ENCODE measurements at regions not wholly inside any gene's neighbourhood (a gene's known extent, or its start where the extent isn't known, plus 50 kb on each side); places are given as distances from the start of the nearest gene placed in this dataset.
"Not testable (repeated sequence)": the region's sequence is repeated elsewhere in the genome, so short reads cannot be mapped to it uniquely, and the experiment has no call there.

DNA sequence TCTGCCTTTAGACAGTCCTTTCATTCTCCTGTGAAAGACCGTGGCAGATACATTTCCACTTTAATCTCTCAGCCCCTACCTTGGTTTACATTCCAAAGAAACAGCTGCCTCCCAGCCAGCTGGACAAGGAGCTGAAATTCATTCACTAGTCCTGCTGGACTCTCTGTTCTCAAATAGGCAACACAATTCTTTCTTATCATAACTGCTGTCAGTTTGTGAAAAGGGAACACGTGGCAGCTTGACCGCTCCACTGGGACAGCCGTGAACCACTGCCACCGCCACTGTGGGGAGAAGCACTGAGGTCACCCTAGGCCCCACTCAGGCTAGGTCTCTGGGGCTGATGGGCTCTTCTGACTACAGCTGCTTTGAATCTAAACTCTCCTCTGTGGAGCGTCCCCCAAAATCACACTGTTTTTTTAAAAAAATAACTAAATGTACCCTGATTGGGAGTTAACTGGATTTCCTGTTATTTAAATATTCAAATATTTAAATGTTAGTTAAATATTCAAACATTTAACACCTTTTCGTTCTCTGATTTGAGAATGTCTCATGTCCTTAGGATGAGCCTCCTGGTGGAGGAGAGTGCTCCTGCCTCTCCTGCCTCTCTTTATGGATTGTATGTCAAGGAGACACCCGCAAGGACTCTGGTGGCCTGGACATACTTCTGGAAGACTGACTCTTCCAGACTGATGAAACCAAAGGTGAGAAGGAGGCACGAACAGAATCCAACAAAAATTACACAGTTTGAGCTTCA, 120.1 kb downstream of the BOD1 start:
- DNase-seq: no peak

- DNase-seq: peak in 4 of 56 donors; percentile 5 to 33 (median 14)
These were observed 121.1 kb downstream of the BOD1 start for GRCh38 chr5:173495225-173495904.

- DNase-seq: no peak
These were observed 122.0 kb downstream of the BOD1 start for GRCh38 chr5:173494446-173494845.

DNA sequence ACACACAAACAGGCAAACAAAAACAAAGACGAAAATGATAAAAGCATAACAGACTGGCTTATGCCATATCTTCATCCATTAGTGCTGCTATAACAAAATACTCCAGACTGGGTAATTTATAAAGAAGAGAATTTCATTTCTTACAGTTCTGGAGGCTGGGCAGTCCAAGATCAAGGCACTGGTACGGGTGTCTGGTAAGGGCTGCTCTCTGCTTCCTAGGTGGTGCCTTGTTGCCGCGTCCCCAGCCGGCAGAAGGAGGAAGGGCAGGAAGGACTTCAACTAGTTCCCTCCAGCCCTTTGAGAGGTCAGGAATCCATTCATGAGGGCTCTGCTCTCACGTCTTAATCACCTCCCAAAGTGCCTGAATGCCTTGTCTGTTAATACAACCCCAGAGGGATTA, 122.6 kb downstream of the BOD1 start:
- no peak for DNase-seq

DNA sequence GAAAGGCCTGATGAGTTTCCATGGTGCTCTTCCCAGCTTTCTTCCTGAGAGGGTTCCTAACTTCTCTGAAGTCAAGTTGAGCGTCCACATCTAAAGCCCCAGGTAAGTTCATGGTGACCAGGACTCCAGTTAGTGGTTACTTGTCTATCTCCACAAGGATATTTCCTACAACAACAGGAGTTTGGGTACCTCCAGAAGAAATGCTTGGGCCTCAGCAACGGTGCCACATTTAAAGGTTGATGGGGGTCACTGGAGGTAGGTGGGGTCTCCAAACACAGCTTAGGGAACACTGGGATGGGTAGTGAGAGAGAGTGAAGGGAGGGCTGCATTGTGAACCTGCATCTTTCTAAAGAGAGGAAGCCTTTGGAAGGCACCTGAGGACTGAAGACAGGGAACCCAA, 123.4 kb downstream of the BOD1 start:
- no peak for DNase-seq

GRCh38 chr5:173490681-173491080, 125.8 kb downstream of the BOD1 start:
- no peak for DNase-seq

- DNase-seq: no peak
These were observed 128.3 kb downstream of the BOD1 start for GRCh38 chr5:173488144-173488543.

GRCh38 chr5:173487300-173487699, 129.2 kb downstream of the BOD1 start:
- no peak for DNase-seq

GRCh38 chr5:173486355-173487225, 129.9 kb downstream of the BOD1 start:
- DNase-seq: no peak

GRCh38 chr5:173484569-173484968, 131.9 kb downstream of the BOD1 start:
- DNase-seq: no peak

- DNase-seq: not testable (repeated sequence)
These were observed 132.9 kb downstream of the BOD1 start for GRCh38 chr5:173483599-173483998.

DNA sequence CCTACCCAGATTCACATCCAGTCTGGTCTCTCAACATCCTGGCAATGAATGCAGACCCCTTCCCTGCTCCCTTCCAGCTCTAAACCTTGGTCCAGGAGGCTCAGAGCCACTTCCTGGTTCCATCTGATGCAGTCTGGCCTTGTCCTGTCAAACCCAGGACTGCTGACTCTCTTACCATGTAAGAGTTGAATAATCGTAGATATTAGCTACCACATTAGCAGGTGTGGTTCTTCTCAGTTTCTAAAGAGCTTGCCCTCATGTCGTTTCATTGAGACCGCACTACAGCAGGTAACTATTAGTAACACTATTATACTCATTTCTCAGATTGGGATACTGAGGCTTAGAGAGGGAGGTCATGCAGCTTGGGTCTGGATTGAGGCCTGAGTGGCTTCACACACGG, 133.3 kb downstream of the BOD1 start:
- no peak for DNase-seq

- no peak for DNase-seq
These were observed 134.6 kb downstream of the BOD1 start for GRCh38 chr5:173481821-173482220.

DNA sequence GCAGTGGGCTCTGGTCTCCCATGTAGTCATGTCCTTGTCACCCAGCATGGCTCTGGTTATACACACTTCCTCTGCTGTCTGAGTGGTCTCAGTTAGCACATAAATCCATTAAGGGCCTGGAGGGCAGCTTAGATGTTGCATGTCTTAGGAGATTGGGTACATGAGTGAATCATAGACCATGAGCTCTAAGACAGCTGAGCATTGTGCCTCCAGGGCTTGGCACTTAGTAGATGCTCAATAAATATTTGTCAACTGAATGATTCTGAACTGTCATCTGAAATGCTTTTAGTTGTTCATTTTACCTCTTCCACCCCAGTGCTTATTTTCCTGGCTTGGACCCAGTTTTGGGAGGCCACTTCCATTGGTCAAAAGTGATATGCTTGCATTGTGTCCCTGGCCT, 135.6 kb downstream of the BOD1 start:
- no peak for DNase-seq

DNA sequence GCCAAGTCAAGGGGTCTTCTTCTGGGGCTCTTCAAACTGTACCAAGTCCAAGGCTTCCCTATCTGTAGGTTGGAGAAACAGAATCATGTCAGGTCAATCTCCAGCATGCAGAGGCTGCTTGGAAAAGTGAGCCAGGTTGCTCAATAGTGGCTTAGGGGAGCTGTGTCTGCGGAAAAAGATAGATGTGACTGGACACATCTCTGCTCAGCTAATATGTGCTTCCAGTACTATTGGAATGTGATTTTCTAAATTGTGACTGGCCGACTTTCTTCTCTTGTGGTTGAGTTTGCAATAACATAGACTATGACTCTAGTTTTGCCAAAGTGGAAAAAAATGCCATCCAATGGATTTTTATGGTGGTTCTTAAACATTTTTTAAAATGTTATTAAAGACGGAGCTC, 136.7 kb downstream of the BOD1 start:
- DNase-seq: no peak

GRCh38 chr5:173477345-173478040, 139.0 kb downstream of the BOD1 start:
- DNase-seq: peak in 1 of 56 donors; percentile 4

GRCh38 chr5:173475780-173476179, 140.7 kb downstream of the BOD1 start:
- no peak for DNase-seq

DNA sequence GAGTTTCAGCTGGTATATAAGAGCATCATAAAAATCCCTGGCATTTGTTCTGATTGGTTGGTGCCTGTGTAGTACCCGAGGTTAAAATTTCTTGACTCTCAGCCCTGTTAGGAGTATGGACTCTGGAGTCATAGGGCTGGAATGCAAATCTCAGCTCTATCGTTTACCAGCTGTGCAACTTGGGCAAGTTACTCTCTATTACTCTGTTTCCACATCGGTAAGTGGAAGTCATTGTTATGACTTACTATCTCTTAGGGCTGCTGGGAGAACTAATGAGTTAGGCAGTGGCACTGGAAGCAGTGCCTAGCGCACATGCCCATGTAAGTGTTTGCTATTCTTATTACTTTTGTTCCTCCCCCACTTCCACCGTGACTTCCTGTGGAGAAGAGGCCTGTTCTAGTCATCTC, 141.6 kb downstream of the BOD1 start:
- DNase-seq: no peak

DNA sequence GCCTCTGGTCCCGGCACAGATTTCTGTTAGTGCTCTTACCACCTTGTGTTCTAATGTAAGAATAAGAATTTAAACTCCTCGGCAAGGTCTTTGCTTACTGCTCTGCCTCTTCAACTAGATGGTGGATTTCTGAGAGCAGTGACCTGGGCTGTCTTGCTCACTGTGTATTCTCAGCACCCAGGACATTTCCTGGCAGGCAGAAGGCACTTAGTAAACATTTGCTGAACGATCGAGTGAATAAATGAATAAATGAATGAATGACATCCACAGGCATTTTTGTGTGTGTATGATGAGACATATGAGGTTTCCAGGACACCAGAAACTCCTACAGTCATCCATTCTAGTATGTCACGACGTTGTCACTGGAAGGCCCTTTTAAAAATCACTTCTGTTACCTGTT, 143.2 kb downstream of the BOD1 start:
- no peak for DNase-seq

DNA sequence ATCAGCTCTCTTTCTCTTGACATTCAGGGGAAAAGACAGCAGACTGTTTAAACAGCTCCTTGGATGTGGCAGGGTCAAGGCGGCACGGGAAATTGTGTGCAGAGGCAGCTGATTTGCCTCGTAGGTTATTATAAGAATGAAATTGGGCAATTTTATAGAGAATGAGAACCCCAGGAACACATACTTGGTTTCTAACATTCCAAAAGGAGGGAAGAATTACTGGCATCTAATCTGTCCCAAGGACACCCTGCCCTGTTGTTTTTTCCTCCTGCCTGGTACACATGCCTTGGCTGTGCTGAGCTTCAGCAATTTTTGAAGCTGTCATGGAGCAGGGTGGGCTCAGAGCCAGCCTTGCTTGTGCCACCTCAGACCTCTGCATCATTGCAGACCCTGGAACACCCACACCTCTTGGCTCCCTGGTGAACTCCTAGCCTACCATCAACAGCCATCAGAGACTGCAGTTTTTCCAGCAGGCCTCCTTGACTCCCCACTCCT, 143.6 kb downstream of the BOD1 start:
- peak in 20 of 56 donors; percentile 5 to 60 (median 27) for DNase-seq

DNA sequence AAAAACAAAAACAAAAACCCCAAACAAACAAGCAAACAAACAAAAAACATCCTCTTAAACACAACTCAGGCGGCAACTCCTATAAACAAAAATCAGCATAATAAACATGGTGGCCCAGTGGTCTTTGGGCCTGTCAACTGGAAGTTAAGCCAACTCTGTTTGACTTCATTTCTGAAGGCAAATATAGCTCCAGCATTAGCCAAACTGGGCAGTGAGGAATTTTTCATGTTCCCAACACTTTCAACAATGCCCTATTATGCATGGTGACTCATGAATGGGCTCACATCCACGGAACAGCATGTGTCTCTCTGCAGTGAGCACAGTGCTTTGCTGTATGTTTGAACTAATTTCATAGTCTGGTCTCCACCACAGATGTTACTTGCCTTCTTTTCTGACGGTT, 143.9 kb upstream of the STC2 start:
- DNase-seq: peak in 54 of 56 donors; percentile 10 to 98 (median 74)

All from amygdala (tissue), 56 donors.